ENCODE measurements at regions not wholly inside any gene's neighbourhood (a gene's known extent, or its start where the extent isn't known, plus 50 kb on each side); places are given as distances from the start of the nearest gene placed in this dataset.

DNA sequence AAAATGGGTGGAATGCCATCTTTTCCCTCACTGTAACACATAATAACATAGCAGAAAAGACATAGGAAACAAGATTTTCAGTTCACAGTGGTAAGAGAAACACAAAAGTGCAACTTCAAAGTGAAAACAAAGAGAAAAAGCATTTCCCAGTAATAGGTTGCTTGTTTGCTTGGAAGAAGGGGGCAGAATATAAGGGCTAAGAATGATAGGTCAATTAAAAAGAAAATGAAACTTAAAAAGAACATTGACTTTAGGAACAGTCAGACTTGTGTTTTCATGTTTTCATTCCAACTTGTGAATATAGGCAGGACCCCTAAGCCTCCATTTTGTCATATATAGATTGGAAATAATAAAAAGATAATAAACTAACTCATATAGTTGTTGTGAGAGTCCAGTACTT lies 168.2 kb upstream of the PPP3CA start:
- Histone ChIP-seq H3K4me3 (no peak overlapping the region), H3K9me3 (no peaks in the 10 kb centered on the region), H3K4me1 (no peaks in the 10 kb centered on the region), H3K36me3 (no peaks in the 10 kb centered on the region), H3K27ac (no peak overlapping the region), H3K27me3 (no peaks in the 10 kb centered on the region)
- TF ChIP-seq POLR2A (IDR thresholded peaks at IDR 0.05) = no peak
- no peak for TF ChIP-seq EP300 (IDR thresholded peaks at IDR 0.05)
- TF ChIP-seq, protein P1, sequence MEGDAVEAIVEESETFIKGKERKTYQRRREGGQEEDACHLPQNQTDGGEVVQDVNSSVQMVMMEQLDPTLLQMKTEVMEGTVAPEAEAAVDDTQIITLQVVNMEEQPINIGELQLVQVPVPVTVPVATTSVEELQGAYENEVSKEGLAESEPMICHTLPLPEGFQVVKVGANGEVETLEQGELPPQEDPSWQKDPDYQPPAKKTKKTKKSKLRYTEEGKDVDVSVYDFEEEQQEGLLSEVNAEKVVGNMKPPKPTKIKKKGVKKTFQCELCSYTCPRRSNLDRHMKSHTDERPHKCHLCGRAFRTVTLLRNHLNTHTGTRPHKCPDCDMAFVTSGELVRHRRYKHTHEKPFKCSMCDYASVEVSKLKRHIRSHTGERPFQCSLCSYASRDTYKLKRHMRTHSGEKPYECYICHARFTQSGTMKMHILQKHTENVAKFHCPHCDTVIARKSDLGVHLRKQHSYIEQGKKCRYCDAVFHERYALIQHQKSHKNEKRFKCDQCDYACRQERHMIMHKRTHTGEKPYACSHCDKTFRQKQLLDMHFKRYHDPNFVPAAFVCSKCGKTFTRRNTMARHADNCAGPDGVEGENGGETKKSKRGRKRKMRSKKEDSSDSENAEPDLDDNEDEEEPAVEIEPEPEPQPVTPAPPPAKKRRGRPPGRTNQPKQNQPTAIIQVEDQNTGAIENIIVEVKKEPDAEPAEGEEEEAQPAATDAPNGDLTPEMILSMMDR (IDR thresholded peaks at IDR 0.05) = no peak
- no peak for DNase-seq (ENCODE audit: low spot score in 2 of 2)

DNA sequence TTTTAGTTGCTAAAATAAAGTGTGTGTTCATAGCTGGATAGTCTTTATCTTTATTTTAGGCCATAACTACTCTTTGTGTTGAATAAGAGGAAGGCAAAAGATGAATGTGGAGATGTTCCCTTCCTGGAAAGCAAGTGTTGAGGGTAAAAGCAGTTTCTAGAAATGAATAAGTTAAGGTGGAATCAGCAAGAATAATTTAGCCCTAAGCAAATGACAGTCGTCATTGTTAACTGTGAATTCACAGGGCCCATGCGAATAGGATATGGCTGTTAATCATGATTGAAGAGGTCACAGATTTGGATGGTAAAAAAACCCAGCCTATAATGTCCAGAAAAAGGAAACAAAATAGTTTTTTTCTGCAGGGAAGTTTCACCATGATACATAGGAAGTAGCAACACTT lies 167.8 kb upstream of the PPP3CA start:
- Histone ChIP-seq H3K36me3 (no peaks in the 10 kb centered on the region), H3K4me3 (no peak overlapping the region), H3K27me3 (no peaks in the 10 kb centered on the region), H3K9me3 (no peaks in the 10 kb centered on the region), H3K4me1 (no peaks in the 10 kb centered on the region), H3K27ac (no peak overlapping the region)
- WGBS, 2 donors = 85 to 89% methylated on average over 2 of the region's 2 CpGs
- DNase-seq (ENCODE audit: low spot score in 2 of 2) = no peak
- no peak for TF ChIP-seq EP300 (IDR thresholded peaks at IDR 0.05)
- TF ChIP-seq, protein P1 (IDR thresholded peaks at IDR 0.05) = no peak
- no peak for TF ChIP-seq POLR2A (IDR thresholded peaks at IDR 0.05)

DNA sequence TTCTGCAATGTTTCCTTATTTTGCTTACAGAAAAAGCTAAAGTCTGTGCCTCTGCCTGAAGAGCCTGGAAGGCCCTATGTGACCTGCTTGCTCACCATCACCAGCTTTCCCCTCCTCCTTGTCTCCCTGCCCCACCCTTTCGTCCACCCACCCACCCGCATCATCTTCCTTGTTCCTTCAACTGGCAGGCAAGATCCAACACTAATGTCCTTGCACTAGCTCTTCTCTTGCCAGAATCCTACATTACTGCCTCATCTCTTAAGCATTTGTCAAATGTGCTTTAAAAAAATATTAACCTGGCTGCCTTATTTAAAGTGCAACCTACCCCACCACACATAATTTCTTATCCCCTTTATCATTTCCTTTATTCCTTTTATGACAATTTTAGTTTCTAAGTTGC lies 165.1 kb upstream of the PPP3CA start:
- TF ChIP-seq, protein P1 (IDR thresholded peaks at IDR 0.05) = no peak
- H3K27me3 ChIP-seq = no peaks in the 10 kb centered on the region
- no peaks in the 10 kb centered on the region for H3K4me1 ChIP-seq
- H3K36me3 ChIP-seq = no peaks in the 10 kb centered on the region
- no peak for DNase-seq (ENCODE audit: low spot score in 2 of 2)
- 84 to 87% methylated on average over 2 of the region's 2 CpGs for WGBS, 2 donors
- H3K9me3 ChIP-seq = no peaks in the 10 kb centered on the region
- no peak overlapping the region for H3K27ac ChIP-seq
- no peak overlapping the region for H3K4me3 ChIP-seq

DNA sequence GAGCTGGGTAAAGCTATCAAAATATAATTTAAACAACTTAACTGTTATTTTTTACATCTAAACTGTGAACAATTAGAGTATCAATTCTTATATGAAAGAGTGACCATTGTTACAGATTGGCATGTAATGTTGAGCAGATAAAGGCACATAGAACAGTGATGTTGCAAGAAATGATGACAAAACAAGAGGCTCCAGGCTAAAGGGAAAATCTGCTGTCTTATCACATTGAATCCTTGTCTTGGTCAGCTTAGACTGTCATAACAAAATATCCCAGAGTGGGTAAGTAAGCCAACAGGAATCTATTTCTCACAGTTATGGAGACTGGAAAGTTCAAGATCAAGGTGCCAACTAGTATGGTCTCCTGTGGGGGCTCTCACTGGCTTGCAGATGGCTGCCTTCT lies 154.1 kb upstream of the PPP3CA start:
- no peaks in the 10 kb centered on the region for H3K4me1 ChIP-seq
- H3K27ac ChIP-seq = no peak overlapping the region
- no peak for DNase-seq (ENCODE audit: low spot score in 2 of 2)
- no peaks in the 10 kb centered on the region for H3K27me3 ChIP-seq
- no peaks in the 10 kb centered on the region for H3K9me3 ChIP-seq
- TF ChIP-seq EP300 (IDR thresholded peaks at IDR 0.05) (no peak), POLR2A (IDR thresholded peaks at IDR 0.05) (no peak)
- TF ChIP-seq, protein P1 (IDR thresholded peaks at IDR 0.05) = no peak
- H3K4me3 ChIP-seq = no peak overlapping the region
- no peaks in the 10 kb centered on the region for H3K36me3 ChIP-seq

DNA sequence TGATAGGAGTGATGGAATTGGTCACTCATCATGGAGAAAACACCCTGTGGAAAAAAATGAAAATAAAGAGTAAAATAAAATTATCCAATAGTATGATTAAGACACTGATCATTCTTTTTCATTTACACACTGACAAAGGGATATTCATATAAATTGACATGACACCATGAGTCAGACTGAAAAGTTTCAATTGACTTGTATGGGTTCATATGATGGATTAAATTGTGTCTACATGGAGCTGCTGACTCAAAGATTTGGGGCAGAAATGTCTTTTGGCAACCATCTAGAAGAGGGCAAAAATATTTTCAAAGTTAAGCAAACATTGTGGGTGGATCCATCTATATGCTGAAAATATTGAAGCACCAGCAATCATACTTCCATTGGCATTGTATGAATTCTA lies 153.4 kb upstream of the PPP3CA start:
- Histone ChIP-seq H3K4me3 (no peak overlapping the region), H3K4me1 (no peaks in the 10 kb centered on the region), H3K27me3 (no peaks in the 10 kb centered on the region), H3K9me3 (no peaks in the 10 kb centered on the region), H3K36me3 (no peaks in the 10 kb centered on the region), H3K27ac (no peak overlapping the region)
- no peak for DNase-seq (ENCODE audit: low spot score in 2 of 2)
- TF ChIP-seq POLR2A (IDR thresholded peaks at IDR 0.05) (no peak), EP300 (IDR thresholded peaks at IDR 0.05) (no peak)
- TF ChIP-seq, protein P1 (IDR thresholded peaks at IDR 0.05) = no peak

Data from tibial nerve (tissue), 4 donors.